ENCODE measurements at regions not wholly inside any gene's neighbourhood (a gene's known extent, or its start where the extent isn't known, plus 50 kb on each side); places are given as distances from the start of the nearest gene placed in this dataset.

DNA sequence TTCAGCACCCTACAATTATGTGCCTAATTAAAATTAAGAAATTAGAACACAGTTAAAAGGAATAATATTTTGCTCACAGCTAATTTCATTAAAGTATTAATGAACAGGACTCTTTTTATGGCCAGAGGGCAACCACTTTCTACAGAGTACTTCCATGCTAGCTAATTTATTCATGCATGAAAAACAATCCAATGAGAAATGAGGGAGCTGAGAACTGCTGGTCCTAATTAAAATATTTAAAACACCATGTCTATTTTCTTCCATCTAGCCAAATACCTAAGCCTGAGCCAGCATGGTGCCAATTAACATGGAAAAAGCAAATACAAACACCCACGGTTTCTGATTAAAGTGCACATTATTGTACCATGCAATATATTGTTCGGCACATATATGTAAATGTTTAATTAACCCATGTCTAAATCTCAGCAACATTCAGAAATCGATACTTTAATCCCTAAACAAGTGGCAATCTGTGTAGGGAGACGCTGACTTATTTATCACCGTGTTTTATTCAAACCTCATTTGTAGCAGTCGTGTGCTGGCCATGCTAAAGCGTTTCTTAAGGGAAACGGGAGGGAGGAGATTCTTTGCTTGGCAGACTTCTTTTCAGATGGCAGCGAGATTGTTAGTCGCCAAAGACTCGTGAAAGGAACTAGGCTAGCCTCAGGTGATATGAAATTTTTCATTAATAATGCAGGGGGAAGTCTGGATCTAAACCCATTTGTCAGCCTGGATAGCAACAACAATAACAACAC lies 193.5 kb downstream of the ANXA2 start:
- TF ChIP-seq CTCF (conservative IDR thresholded peaks at IDR 0.05 in 1 of 2, IDR thresholded peaks at IDR 0.05 in 1 of 2; ENCODE audit: extremely low read depth in 1 of 2, insufficient read depth in 1 of 2, low read depth in 1 of 2, low read length in 2 of 2) = no peak
- no peak for TF ChIP-seq EZH2 (IDR thresholded peaks at IDR 0.05; ENCODE audit: borderline replicate concordance, low read length)
